Left colon (tissue), 2 donors: ENCODE measurements at regions not wholly inside any gene's neighbourhood (a gene's known extent, or its start where the extent isn't known, plus 50 kb on each side); places are given as distances from the start of the nearest gene placed in this dataset.

Experiments
- ATAC-seq: fragments of 200-7000 bp; cut with Tn5 transposase; one replicate; pipeline ENCODE4 v1.9.1; 2020; ENCODE audit warnings: mild to moderate bottlenecking, moderate library complexity
- DNase-seq, 2 donors: peaks; one replicate each; pipeline ENCODE4 v3.0.0-alpha.2; 2020
- intact Hi-C, 2 donors: fragments of 100-400 bp; cut with DNase I in 1 of 2; cut with micrococcal nuclease in 1 of 2; formaldehyde crosslinking; loops; one replicate each; pipeline versions ENCODE4 v1.11.2 to v1.14.0; 2022; cut with DNase I, micrococcal nuclease
- donor health status: DM: no; HTN: no; CAD: no.
- donor health status: DM: yes; HTN: yes; CAD: no.

- DNase-seq: no peak
- no peak for ATAC-seq
These were observed 201.1 kb upstream of the CNR1 start for GRCh38 chr6:88367248-88367647.

DNA sequence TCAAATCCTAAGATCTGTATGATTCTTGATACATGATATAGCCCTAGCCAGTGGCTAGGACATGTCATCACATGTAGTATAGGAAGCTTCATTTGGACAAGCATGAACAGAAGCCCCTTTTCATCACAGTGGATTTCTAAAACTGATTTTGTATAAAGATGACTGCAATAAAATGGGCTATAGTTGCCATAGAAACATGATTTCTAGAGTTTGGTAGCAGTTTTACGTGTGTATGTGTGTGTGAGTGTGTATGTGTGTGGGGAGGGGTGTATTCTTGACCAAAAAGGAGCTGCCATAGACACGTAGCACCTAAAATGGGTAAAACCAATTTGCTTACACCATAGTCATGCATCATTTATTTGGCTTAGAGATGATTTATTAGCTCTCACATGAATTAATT lies 200.5 kb upstream of the CNR1 start:
- ATAC-seq (no peak), DNase-seq (no peak)
- intact Hi-C loops: no loop called here

More at GRCh38 chr6:88367248-88367647, 201.1 kb upstream of the CNR1 start:
- intact Hi-C loops: no loop called here

DNA sequence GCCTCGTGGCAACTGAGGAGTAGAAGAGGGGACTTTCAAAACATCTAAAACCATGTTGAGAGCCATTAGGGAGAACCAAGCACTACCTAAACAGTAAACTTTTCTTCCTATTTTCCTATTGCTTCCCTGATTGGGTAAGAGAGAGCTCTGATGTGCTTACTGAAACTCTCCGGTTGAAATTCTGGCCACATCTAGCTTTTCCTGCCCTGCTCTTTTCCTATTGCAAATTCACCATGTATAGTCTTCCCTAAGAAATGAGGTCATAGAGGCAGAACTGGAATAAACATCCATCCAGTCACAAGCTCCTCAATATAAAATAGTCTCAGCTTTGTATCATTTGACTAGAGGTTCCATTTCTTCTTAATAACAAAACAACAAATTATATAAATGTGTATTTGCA lies 199.5 kb upstream of the CNR1 start:
- intact Hi-C loops: no loop called here
- DNase-seq: no peak
- ATAC-seq: no peak

DNA sequence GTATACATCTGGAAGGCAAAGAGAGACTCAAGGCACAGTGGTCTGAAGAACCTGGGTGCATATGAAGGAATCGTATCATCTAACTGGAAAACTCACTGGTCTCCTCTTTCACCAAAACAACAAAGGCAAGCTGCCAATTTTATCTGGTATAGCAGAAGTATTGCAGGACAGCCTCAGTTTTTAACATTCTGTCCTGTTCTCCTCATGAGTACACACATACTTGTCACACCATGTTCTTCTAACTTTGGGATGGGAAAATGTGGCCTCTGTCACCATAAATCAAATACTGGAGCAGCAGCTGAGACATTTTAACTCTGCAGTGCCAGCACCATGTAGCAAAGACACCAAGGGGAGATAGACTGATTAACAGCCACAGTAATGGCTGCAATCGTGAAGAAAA lies 199.1 kb upstream of the CNR1 start:
- no peak for ATAC-seq
- intact Hi-C loops: no loop called here
- DNase-seq: no peak

DNA sequence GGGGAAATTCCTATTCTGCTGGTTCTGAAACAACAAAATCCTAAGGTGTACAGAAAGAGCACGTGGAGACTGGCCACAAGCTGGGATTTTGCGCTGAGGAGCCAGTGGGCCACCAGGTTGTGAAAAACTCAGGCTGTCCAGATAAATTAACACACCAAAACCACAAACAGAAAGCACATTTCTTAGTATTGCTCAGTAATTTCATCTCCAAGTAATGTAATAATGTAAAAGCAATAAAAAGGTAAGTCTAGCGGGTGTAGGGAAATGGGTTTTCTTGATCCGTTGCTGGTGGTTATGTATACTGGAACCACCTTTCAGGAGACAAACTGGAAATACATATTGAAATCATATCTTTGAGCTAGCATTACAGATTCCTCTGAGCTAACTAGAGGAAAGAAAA lies 195.6 kb upstream of the CNR1 start:
- intact Hi-C loops: no loop called here
- DNase-seq (no peak), ATAC-seq (no peak)

DNA sequence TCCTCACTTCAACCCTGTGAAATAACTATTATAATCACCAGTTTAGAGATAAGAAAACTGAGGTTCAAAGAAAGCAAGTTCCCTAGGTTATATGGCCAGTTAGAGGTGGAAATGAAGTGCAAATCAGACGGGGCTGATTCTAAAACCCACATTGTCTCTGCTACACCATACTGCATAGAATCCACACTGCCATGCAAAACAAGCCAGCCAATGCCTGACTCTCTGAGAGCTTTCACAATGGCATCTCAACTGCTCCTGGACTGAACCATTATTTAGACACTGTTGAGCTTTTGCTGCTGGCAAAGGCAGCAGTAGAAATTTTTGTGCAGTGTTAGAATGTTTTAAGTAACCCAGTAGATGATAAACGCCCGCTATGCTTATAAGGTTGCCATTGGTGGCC lies 195.2 kb upstream of the CNR1 start:
- intact Hi-C loops: no loop called here
- DNase-seq (no peak), ATAC-seq (no peak)

DNA sequence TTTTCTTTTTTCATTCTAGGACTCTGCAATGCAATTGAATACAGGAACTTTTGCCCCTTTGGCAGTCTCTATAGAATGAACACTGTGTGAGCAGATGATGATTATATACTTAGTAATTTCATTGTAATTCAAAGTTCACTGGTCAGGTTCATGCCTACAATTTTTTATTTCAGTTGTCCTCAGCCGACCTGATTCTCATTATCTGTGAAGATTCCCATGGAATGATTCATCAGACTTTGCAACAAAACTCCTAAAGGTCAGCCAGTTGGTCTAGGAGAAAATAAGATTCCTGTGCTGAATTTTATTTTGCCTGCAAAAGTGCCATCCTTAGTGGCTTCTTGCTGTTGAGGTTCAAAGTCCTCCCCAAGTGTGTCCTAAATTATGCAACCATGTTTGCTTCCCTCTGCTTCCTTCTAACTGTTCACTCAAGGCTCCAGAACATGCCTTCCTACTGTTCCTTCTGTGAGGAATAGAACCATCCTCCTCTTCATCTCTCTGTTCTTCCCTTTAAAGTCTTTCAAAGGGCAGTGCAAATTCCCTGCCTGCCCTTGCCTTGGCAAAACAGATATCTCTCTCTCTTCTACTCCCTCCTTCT lies 194.2 kb upstream of the CNR1 start:
- intact Hi-C loops: no loop called here
- DNase-seq: no peak
- no peak for ATAC-seq

- no peak for ATAC-seq
These were observed 193.5 kb upstream of the CNR1 start for GRCh38 chr6:88359530-88360202.

DNA sequence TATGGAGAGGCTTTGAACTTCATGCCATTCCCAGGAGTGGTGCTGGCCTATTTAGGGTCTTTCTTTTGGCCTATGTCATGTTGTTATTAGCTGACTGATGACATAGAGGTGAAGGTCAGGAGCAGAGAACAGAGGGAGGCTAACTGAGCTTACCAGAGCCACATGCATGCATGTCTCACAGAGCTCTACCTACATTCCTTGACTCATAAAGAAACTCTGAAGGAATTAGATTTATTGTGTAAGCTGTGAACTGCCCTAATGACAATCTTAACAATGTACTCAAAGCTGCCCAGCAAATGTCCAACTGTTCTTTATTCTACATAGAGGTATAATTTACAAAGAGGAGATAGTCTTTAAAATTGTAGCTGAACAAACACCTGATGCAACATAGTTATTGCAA lies 192.7 kb upstream of the CNR1 start:
- ATAC-seq: no peak
- no peak for DNase-seq
- intact Hi-C loops: no loop called here

More at GRCh38 chr6:88359530-88360202, 193.5 kb upstream of the CNR1 start:
- intact Hi-C loops: no loop called here
- DNase-seq: no peak

GRCh38 chr6:88349511-88349910 lies 183.4 kb upstream of the CNR1 start:
- ATAC-seq (no peak), DNase-seq (no peak)
- intact Hi-C loops: no loop called here

DNA sequence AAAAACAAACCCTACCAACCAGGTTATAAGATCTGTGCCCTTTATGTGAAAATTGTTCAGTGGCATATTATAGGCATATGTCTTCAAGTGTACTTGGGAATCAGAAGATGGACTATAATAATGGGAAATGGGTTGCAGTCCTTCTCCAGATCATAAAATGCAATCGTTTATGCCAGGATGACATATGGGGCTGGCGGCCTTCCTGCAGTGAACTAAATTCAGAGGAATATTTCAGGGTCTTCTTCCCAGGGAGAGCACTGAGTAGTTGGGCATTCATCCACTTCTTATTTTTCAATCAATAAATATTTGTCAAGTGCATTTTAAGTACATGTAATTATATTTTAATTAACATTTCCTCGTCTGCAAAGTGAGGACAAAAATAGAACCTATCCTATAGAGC lies 176.2 kb upstream of the CNR1 start:
- ATAC-seq (no peak), DNase-seq (no peak)
- intact Hi-C loops: no loop called here

GRCh38 chr6:88339761-88340160 lies 173.6 kb upstream of the CNR1 start:
- intact Hi-C loops: no loop called here
- DNase-seq (no peak), ATAC-seq (no peak)

DNA sequence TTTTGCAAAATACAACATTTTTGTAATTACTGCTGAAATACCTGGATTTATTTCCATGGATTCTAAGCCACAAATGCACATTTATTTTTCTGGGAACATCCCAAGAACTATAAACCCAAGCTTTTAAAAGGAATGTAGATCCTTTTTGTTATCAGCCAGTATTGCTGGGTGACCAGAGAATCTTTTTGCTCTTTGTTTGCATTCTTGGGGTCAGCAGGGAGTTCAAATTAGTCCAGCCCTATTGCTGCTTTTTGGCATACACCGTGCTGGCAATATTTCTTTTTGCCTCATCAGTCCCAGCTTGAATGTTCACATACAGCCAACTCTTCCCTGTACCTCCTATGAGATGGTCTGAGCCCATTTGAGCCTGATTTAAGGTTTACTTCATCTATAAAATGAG lies 155.2 kb upstream of the CNR1 start:
- intact Hi-C loops: no loop called here
- DNase-seq: no peak
- no peak for ATAC-seq

- DNase-seq (no peak), ATAC-seq (no peak)
- intact Hi-C loops: no loop called here
These were observed 145.4 kb upstream of the CNR1 start for GRCh38 chr6:88311561-88311960.

DNA sequence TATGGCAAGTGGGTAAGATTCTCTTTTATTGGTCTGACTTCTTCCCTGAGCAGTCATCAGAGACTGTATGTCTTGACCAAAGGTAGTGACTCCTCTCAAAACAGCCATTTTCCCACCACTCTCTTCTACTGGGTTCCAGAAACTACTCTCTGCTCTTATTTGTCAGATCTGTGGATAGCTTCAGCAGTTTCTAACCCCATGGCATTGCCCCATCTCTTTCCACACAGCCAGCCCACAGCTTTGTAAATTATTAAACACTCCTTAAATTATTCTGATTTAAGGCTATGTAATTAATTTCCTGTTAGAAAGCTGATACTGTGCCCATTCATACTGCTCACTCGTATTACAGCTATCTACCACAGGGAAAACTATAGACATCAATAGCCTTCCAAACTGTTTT lies 138.4 kb upstream of the CNR1 start:
- intact Hi-C loops: no loop called here
- no peak for ATAC-seq
- DNase-seq: no peak

- intact Hi-C loops: no loop called here
- DNase-seq: no peak
These were observed 136.7 kb upstream of the CNR1 start for GRCh38 chr6:88302769-88303225.

GRCh38 chr6:88301888-88302768 lies 136.0 kb upstream of the CNR1 start:
- no peak for ATAC-seq
- no peak for DNase-seq
- intact Hi-C loops: no loop called here

More at GRCh38 chr6:88302769-88303225, 136.7 kb upstream of the CNR1 start:
- no peak for ATAC-seq

DNA sequence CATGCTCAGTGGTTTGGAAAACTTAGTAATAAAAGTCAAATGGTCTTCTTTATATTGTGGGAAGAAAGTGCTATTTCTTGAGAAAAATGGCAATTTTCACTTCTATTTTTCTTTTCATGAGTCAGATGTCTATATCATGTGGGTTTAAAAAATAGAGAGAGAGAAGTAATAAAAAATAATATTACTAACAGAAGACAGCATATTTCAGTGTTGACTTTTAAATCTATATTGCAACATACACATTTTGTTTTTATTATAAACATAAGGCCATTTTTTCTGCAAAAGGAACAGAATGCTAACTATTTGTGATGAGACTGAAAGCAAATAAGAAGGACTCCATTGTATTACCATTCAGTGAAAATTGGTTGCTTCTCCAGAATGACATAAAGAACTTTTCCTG lies 135.1 kb upstream of the CNR1 start:
- ATAC-seq: no peak
- intact Hi-C loops: no loop called here
- no peak for DNase-seq

- intact Hi-C loops: no loop called here
- no peak for ATAC-seq
- no peak for DNase-seq
These were observed 132.1 kb upstream of the CNR1 start for GRCh38 chr6:88298066-88298845.
